GM21423 (cell line): ENCODE measurements at regions not wholly inside any gene's neighbourhood (a gene's known extent, or its start where the extent isn't known, plus 50 kb on each side); places are given as distances from the start of the nearest gene placed in this dataset.
"Not testable (repeated sequence)": the region's sequence is repeated elsewhere in the genome, so short reads cannot be mapped to it uniquely, and the experiment has no call there.

Experiments
- ATAC-seq: cut with Tn5 transposase; IDR thresholded peaks from one replicate; pipeline ENCODE4 v1.9.1; 2021; ENCODE audit warnings: mild to moderate bottlenecking, moderate library complexity; ENCODE audit not compliant: unreplicated experiment

GRCh38 chr3:144023543-144023942 lies 51.9 kb downstream of the DIPK2A start:
- ATAC-seq, result not testable (repeated sequence)

- peak; percentile 90 for ATAC-seq
These were observed 57.3 kb downstream of the DIPK2A start for GRCh38 chr3:144028798-144029411.

- ATAC-seq, result no peak
These were observed 58.1 kb downstream of the DIPK2A start for GRCh38 chr3:144029769-144030168.

- ATAC-seq, result no peak
These were observed 60.3 kb downstream of the DIPK2A start for GRCh38 chr3:144031938-144032337.

- ATAC-seq, result peak; percentile 60
These were observed 61.1 kb downstream of the DIPK2A start for GRCh38 chr3:144032531-144033239.

DNA sequence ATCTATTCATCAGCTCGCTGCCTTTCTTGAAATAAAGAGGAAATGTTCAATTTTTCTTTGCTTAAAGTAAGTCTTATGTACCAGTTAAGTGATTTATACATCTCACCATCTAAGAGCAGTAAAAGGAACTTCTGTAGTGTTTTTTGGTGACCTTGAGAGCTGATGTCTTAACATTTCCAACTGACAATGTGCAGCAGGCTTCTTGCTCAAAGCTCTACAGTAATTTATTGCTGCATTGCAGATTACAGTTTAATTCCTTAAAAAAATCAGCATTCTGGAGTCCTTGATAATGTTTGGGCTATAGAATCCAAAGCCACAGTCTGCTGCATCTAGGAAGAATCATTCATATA lies 61.6 kb downstream of the DIPK2A start:
- ATAC-seq, result no peak

- ATAC-seq, result no peak
These were observed 62.2 kb downstream of the DIPK2A start for GRCh38 chr3:144033863-144034262.

DNA sequence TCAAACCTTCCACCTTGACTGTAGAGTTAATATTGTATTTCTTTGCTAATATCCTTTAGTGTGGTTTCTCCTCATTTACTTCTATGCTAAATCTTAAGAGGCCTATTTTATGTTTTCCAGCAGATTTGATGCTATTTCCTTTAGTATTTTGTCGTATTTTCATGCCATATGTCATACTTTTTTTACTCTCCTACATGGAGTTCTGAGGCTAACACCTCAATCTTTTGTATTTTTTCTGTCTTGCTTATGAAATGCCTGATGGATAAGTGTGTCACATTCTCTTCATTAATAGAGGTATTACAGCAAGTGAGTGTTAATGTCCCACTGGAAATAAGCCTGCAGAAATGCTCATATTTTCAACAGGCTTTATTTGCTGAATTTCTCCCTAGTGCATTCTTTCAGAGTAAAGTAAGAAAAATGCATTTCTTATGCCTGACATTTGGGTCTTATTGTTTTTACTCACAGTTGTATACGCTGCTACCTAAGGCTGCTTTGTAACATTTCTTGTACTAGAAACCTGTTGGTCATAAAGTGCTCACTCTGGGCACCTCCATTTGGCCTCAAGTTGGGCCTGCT lies 63.2 kb downstream of the DIPK2A start:
- no peak for ATAC-seq

- ATAC-seq, result peak; percentile 53
These were observed 64.9 kb downstream of the DIPK2A start for GRCh38 chr3:144036498-144036897.

DNA sequence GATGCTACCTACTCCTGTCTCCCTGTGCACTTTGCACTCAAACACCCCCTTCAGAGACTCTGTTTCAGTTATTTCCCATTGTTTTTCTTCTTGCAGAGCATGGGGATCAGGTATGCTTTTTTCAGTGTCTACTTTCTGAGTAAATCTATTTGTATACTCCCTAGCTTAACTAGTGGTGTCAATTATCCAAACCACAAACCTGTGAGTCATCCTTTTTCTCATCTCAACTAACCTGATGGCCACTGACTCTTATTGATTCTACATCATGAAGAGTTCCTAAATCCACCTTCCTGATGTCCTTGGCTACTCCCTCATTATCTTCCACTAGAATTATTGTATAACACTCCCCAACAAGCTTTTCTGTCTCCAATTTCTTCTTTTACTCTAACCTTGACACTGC lies 68.0 kb downstream of the DIPK2A start:
- no peak for ATAC-seq

DNA sequence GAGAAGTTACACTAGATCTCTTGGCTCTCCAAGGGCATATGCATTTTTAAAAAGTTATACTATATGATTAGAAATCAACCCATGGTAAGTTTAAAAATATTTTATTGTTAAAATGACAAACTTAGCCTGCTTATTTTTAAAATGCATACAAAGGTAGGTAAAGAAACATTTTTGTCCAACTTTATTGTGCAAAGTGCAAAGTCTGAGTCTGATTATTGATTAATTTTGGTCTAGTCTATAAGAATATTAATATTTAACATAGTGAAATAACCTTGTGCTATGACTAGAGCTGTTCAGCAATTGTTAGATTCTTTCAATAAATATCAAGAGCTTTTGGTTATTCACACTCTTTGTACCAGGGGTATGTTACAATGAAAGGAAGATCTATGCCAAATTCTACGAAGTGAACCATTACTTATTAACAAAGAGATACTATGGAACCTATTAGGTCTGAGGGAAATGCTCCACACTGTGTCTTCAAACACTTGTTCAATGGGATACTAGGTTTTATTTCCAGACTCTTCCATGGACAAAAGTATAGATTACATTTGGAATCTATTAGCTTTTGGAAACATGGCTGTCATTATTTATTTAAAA lies 70.4 kb downstream of the DIPK2A start:
- no peak for ATAC-seq

DNA sequence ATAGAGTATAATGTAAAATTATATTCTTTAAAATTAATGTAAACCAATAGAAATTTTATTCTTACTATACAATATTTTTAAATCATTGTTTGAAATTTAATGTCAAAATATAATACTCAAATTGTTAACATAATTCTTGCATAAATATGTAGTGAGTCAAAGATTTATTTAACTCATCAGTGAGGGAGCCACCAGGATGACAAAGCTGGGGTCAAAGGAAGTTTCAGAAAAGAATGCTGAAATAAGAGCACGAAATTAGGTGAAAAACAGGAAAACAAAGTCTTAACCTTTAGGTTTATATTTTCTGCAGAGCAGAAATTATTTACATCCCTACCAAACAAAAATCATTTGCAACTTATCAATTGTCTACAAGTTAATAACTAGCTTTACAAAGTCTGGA lies 74.1 kb downstream of the DIPK2A start:
- no peak for ATAC-seq

DNA sequence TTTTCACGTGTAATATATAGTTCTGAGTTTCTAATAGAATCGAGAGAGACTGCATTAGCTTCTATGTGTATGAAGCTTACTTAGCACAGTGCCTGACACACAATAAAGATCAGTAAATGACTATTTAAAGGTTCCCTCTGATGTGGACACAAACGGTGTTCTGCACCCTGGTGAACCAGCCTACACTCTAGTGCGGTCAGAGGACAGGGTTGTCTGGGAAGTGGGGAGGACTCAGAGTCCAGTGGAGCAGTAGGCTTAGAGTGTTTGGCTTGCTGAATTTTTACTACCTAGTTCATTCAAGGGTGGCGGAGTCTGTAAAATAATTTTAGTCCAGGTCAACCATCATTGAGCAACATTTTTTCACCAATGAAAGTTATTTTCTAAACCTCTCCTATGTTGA lies 77.8 kb downstream of the DIPK2A start:
- ATAC-seq, result no peak

DNA sequence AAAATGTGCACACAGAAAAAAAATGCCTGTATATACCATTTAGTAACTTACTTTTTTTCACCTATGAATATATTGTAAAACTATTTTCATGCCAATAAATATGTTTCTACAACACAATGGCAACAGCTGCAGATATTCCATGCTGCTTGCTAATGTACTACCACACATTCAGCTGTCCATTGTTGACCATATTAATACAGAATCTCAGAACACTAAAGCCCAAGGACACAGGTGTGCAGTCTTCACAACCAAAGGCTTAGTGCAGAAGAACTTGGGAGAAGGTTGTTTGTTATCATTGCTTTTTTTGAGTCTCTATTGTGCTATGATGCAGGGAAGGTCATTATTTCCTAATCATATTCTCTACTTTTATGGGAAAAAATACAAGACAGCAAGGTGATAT lies 79.6 kb downstream of the DIPK2A start:
- ATAC-seq, result no peak

DNA sequence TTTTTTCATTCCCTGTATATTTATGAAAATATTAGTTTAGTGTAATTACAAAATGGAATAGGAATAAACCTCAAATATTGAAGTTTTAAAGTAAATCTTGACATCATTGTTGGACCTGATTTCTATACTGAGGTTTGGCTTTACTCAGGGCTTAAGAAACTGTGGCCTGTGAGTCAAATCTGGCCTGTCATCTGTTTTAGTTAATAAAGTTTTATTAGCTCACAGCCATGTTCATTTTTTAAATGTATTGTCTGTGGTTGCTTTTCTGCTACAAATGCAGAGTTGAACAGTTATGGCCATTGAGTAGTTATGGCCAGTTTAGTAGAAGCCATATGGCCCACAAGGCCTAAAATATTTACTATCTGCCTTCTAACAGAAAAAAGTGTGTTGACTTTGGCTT lies 80.7 kb downstream of the DIPK2A start:
- ATAC-seq, result no peak

GRCh38 chr3:144053121-144053520 lies 81.5 kb downstream of the DIPK2A start:
- no peak for ATAC-seq

GRCh38 chr3:144054766-144055165 lies 83.1 kb downstream of the DIPK2A start:
- no peak for ATAC-seq

- ATAC-seq, result no peak
These were observed 84.0 kb downstream of the DIPK2A start for GRCh38 chr3:144055604-144056003.

GRCh38 chr3:144058713-144059112 lies 87.1 kb downstream of the DIPK2A start:
- ATAC-seq, result no peak

GRCh38 chr3:144059481-144059880 lies 87.9 kb downstream of the DIPK2A start:
- no peak for ATAC-seq

GRCh38 chr3:144060881-144061280 lies 89.3 kb downstream of the DIPK2A start:
- ATAC-seq, result no peak

- no peak for ATAC-seq
These were observed 91.7 kb downstream of the DIPK2A start for GRCh38 chr3:144063306-144063705.
